Astrocyte of the hippocampus (primary cell): ENCODE measurements at regions not wholly inside any gene's neighbourhood (a gene's known extent, or its start where the extent isn't known, plus 50 kb on each side); places are given as distances from the start of the nearest gene placed in this dataset.
"Not testable (repeated sequence)": the region's sequence is repeated elsewhere in the genome, so short reads cannot be mapped to it uniquely, and the experiment has no call there.

Experiments
- DNase-seq: peaks from one replicate; pipeline ENCODE4 v3.0.0; 2011; ENCODE audit warnings: low read depth, low spot score

DNA sequence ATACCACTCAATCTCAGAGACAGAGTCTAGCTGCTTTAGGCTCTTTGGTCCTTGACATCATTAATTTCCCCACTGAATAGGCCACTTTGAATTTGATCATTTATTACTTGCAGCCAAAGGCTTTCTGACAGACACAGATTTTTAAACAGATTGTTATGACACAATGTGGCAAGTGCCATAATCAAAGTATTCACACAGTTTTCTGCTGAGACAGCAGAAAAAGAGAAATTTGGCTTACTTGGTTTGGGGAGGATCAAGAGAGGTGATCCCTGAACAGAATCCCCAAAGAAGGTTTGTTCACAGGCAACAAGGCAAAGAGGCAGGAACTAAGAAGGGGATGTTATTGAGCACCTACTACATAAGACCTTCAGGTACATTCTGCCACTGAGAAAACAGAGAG lies 138.0 kb upstream of the TOP1 start:
- no peak for DNase-seq

DNA sequence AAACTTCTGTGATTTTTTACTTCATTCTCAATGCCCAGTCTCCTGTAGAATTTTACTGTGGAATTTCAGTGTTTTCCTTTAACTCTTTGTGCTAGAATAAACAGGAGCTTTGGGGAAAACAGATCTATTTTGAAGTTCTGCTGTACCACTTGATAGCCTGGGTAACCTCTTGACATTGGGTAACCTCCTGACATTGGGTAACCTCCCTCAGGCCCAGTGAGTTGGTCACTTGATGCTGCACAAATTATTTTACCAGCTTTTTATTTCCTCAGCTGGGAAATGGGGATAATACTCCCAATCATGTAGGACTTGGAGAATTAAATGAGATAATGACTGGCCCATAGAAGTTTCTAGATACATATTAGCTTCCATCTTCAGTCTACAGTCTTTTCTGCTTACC lies 137.3 kb upstream of the TOP1 start:
- DNase-seq = no peak

DNA sequence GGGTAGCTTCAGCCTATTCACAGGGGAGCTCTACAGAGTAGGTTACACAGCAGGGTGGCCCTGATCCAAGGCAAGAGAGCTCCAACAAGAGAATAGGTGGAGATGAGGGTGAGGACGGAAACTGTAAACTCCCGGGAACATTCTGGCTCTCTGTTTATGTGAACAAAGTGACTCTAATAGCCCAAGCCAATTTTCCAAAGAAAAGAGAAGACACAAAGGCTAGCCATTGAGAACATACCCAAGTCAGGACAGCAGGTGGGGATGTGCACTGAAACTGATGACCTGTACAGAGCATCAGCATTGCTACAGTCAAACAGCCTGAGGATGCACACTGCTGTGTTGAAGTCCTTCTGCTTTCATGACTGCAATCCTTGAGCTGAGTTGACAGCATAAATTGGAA lies 136.0 kb upstream of the TOP1 start:
- DNase-seq = no peak

DNA sequence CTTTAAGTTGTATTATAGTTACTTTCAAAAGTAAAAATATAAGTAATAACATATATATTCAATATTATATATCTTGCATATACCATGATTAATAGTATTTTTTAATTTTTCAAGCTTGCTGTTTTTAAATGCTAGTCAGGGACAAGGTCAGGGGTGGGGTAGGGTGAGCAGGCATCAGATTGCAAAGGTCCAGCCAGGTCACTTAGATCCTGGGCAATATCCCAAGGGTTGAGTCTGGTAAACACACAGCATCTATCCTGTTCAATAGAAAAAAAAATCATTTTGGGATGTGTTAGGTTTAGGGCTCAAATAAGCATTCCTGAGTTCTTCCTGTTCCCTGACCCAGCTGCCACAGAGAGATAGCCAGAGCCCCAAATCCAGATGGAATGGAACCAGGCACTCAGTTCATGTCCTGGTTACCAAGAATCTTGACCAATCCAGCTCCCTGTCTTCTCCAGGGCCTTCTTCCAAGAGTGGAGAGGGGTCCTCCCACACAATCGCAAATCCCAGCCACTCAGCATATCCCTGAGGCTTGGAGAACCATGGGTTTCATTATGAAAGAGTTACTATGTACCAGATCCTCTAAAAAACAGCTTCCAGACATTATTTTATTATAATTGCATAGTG lies 134.9 kb upstream of the TOP1 start:
- no peak for DNase-seq

DNA sequence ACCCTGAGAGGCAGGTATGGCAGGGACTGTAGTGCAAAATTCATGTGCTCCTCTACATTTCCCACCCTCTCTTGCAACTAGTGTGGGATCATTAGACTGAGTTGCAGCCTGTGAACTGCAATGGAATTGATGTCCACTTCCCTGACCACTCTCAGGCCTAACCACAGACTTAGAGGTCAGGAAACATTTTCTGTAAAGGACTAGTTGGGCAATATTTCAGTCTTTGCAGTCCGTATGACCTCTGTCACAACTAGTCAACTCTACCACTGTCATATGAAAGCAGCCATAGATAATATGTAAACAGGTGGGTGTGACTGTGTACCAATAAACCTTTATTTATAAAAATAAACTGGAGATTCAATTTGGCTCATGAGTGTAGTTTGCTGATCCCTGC lies 134.4 kb upstream of the TOP1 start:
- no peak for DNase-seq

DNA sequence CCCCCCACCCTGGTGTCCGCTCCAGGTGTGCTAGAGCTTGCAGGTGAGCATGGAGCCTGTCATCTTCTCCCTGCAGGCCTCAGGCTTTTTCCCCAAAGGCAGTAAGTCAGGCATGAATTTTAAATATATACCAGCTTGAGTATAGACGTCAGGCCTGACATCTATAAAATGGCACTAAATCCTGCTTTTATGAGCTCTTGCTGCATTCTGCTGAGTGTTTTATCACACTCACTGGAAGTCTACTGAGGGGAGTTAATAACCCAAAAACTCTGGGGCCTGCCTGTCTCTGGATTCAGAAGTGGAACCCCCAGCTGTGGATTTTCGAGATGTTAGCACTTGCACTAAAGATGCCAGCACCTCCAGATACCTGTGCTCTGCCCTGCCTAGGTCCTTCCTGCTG lies 133.4 kb upstream of the TOP1 start:
- DNase-seq = no peak

DNA sequence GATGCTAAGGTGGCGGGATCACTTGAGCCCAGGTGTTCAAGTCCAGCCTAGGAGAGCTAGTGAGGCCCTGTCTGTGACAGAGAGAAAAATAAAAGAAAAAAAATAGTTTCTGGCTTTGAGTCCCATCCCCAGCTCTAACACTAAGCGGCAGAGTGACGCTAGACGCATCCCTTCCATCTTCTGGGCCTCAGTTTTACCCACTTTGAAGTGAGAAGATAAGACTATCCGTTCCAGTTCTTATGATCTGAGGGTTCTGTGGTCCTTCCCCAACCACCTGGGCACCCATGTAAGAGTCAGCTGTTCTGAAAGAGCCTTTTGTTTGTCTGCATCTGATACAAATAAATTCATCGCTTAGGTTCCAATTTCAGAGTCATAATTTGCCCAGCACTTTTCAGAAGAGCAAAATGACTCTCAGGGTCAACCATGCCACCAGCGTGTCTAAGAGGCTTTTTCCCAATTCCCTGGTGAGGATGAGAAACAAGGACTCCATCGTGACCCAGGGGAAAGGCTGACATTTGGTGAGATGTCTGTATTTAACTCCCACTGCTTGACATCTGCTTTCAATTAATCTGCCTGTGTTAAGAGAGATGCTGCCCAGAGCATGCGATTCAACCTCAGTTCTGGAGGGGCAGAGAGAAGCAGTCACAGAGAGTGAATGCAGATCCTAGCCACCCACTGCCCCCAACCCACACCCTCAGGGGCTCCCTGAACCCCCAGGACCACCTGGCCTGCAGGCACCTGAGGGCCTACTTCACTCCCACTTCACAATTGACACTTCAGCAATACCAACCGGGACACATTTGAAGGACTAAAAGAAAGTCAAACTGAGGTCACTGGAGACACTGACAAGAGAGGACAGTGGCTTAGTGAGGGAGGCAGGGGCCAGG lies 131.6 kb upstream of the TOP1 start:
- DNase-seq = no peak

DNA sequence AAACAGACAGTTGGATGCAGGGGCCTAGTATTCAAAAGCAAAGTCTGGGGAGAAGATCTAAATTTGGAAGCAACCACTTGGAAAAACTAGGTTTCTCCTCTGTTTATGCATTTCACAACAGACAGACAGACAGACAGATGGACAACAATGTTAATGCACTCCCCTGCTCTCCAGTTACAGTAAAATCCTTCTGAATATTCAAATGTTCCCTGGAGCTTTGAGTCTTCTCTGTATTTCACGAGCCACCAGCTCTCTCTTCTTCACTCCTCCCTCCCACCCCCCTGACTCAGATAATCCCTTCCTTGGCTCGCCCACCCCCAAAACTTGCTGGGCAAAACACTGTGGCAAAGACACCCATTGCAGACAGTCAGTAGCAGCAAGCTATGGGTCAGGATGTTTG lies 129.3 kb upstream of the TOP1 start:
- no peak for DNase-seq

DNA sequence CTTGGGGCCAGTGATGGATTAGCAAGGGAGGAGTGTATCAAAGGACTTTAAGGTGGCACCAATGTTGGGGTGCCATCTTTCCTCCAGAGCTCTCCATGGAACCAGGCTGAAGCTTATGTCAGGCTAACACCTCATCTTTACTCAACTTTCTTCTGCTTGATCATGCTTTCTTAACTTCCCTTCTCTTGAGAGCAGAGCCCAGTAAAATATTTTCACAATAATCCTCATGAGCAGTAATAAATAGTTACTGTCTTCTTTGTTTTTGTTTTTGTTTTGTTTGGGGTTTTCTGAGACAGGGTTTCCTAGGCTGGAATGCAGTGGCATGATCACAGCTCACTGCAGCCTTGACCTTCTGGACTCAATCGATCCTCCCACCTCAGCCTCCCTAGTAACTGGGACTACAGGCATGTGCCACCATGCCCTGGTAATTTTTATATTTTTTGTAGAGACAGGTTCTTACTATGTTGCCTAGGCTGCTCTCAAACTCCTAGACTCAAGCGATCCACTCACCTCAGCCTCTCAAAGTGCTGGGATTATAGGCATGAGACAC lies 127.9 kb upstream of the TOP1 start:
- no peak for DNase-seq

DNA sequence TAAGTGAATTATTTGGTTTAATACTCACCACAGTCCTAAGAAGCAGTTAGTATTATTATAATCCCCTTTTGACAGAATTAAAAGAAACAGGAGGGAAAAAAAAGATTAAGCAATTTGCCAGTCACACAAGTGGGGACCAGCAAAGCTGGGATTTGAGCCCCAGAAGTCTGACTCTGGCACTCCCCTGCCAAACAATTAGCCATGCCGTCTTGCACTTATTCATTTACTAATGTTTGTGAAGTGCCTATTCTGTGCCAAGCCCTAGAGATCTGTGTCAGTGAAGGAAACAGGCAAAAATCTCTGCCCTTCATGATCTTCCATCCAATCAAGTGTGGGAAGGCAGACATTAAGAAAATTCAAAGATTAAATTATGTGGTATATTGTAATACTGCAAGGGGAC lies 126.0 kb upstream of the TOP1 start:
- DNase-seq = no peak

DNA sequence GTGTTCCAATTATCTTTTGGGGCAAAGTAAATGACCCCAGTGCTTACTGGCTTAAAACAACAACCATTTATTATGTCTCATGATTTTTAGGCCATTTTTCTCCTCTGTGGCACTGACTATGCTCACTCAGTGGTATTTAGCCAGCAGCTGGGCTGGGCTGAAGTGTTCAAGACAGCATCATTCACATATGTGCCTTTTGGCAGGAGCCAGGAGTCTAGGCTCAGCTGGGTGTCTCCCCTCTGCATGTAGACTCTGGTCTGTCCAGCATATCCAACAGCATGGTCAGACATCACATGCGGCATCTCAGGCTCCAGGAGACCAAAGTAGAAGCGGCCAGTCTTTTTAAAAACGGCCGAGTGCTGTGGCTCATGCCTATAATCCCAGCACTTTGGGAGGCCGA lies 120.3 kb upstream of the TOP1 start:
- DNase-seq = no peak

DNA sequence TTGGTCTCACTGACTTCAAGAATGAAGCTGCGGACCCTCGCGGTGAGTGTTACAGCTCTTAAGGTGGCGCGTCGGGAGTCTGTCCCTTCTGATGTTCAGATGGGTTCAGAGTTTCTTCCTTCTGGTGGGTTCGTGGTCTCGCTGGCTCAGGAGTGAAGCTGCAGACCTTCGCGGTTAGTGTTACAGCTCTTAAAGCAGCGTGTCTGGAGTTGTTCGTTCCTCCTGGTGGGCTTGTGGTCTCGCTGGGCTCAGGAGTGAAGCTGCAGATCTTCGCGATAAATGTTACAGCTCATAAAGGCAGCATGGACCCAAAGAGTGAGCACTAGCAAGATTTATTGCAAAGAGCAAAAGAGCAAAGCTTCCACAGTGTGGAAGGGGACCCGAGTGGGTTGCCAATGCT lies 119.1 kb upstream of the TOP1 start:
- DNase-seq = not testable (repeated sequence)

DNA sequence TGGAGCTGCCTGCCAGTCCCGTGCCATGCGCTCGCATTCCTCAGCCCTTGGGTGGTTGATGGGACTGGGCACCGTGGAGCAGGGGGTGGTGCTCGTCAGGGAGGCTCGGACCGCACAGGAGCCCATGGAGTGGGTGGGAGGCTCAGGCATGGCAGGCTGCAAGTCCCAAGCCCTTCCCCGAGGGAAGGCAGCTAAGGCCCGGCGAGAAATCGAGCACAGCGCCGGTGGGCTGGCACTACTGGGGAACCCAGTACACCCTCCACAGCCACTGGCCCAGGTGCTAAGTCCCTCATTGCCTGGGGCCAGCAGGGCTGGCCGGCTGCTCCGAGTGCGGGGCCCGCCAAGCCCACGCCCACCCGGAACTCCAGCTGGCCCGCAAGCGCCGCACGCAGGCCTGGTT lies 118.2 kb upstream of the TOP1 start:
- not testable (repeated sequence) for DNase-seq

DNA sequence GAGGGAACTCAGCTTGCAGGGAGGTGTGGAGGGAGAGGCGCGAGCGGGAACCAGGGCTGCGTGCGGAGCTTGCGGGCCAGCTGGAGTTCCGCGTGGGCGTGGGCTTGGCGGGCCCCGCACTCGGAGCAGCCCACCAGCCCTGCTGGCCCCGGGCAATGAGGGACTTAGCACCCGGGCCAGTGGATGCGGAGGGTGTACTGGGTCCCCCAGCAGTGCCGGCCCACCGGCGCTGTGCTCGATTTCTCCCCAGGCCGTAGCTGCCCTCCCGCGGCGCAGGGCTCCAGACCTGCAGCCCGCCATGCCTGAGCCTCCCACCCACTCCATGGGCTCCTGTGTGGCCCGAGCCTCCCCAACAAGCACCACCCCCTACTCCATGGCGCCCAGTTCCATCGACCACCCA lies 117.5 kb upstream of the TOP1 start:
- DNase-seq = not testable (repeated sequence)

DNA sequence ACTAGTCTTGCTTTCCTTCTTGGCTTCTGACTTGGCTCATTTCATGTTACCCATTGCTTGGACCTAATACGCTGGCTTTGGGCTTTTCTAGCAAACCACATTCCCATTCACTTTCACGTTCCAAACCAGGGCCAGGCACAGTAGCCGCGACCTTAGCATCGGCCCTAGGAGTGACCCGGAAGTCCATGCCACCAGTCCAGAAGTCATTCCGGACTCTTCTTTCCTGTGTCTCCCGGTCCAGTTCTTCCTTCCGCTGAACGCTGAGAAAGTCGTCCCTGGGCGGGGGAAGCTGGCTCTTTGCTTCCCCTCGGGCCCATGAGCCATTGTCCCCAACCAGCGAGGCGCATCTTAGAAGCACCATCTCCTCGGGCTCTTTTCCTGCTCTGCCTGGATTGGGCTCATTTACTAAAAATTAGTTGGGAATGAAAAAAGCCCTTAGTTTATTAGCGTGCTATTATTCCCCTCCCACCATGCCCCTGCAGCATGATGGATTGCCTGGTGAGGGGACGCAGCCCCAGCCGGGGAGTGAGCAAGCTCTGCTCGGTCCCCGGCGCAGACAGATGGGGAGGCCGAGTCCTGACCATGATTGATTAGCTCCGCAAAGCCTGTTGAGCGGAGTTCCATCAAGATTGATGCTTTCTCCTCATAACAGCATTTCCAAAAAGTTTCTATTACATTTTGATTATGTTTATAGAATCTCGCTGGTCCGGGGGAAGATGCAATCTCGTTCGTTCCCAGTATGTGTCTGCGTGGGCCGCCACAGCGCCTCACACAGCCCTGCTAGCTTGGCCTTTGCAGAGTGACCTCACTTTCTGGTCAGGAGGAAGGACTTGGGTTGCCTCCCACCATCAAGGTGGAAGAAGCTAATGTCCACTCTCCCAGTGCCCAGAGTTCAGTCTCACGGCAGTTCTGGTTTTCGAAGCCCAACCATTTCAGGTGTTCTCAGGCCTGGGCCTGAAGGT lies 115.1 kb upstream of the TOP1 start:
- DNase-seq = no peak

DNA sequence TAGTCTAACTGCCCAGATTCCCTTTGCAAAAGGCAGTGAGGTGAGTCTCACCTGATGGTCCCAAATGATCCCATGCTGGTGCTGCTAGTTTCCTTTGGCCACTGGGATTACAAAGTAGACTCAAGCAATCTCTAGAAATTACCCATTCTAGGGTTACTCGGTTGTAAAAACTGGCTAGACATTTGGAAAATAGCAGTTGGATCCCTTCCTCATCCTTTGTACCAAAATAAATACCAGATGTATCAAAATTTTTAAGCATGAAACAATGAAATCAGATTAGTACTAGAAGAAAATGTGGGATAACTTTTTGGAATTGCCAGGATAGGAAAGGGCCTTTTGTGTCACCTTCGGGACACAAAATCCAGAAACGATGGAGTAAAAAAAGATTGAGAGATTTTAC lies 112.9 kb upstream of the TOP1 start:
- no peak for DNase-seq

DNA sequence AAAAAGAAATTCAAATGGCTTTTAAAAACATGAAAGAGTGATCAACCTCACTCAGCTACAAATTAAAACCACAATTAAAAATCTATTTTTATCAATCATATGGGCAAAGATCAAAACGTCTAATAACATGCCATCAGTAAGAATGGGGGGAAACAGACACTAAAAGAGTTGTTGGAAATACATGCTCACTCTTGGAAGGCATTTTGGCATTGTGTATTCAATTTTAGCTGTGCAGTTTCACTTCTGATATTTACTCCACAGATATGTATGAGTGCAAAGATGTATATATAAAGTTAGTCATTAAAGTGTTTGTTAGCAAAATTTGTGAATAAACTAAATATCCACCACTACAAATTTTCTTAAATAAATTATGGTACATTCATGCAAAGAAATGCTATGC lies 112.3 kb upstream of the TOP1 start:
- no peak for DNase-seq

DNA sequence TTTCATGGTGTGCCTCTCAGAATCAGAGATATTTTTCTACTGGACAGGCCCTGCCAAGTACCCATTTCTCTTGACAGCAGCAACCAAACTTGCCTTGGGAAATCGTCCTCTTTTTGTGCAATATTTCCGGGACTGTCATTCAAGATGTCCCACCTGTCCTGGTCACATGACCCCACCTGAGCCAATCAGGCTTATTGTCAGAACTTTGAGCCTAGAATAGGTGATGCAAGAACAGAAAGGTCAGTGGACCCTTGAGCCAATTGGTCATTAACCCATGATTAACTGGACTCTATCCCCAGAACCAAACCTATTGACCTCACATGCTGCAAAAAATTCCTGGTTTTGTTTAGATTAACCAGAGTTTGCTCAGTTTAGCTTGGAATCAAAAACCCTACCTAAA lies 108.3 kb upstream of the TOP1 start:
- no peak for DNase-seq

DNA sequence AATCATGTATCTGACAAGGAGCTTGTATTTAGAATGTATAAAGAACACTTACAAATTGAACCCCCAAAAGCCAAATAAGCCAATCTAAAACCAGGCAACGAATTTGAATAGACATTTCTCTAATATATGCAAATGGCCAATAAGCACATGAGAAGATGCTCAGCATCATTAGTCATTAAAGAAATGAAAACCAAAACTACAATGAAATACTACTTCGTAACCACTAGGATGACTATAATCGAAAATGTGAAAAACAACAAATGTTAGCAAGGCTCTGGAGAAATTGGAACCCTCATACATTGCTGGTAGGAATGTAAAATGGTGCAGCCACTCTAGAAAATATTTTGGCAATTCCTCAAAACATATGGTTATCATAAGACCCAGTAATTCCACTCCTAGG lies 105.8 kb upstream of the TOP1 start:
- no peak for DNase-seq

DNA sequence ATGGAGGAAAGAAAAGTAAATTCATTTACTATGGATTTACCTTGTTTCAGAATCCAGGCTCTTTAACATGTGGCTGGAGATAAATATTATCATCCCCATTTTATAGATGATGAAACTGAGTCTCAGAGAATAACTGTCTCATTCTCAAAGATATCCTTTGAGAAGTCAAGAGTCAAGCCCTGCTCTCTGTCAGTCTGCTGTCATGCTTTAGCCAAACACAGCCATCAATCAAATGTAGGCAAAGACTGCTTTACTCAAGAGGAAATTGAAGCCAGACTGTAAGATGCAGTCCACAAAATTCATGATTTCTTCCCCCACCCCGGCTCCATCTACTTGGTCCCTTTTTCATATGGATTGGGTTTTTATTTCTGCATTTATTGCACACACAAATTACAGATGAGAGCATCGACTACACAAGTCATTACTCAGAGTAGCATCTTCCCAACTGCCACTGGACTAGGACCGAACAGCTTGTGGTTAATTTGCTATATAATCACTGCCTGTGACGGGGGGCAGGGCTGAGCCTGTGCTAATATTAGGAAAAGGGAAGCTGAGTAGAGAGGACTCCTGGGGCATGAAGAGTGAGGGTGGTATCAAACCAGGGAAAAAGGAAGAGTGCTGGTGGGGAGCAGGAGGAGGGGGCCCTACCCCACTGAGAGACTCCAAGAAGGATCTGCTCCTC lies 102.7 kb upstream of the TOP1 start:
- no peak for DNase-seq

DNA sequence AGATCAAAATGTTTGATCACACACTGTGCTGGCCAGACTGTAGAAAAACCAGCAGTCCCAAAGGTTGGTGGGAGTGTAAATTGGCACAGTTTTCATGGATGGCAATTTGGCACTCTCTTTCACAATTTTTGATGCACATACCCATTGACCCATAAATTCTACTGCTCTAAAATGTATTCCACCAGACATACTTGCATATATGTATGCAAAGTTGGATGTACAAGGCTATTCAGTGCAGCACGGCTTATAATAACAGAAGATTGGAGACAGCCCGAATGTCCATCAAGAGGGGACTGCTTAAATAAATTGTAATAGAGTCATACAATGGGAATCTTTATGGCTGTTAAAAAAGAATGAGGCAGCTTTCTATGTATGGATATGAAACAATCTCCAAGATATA lies 101.7 kb upstream of the TOP1 start:
- DNase-seq = no peak
